Activated CD4-positive, alpha-beta T cell treated with anti-CD3 and anti-CD28 coated beads, Interleukin-2, Interleukin-4, amounts not matched to agents 100 ng/mL and 50 ng/mL, durations not matched to agents 16 hours and 8 hours (primary cell): ENCODE measurements at regions not wholly inside any gene's neighbourhood (a gene's known extent, or its start where the extent isn't known, plus 50 kb on each side); places are given as distances from the start of the nearest gene placed in this dataset.

Source experiments
- DNase-seq: peaks from one replicate; pipeline ENCODE4 v3.0.0-alpha.2; 2020; ENCODE audit warnings: low spot score

- DNase-seq, result no peak
Measured at GRCh38 chr12:111174251-111174960, 194.5 kb downstream of the PHETA1 start.

GRCh38 chr12:111173836-111174235 lies 195.1 kb downstream of the PHETA1 start:
- no peak for DNase-seq

- DNase-seq, result no peak
Measured at GRCh38 chr12:111173391-111173790, 195.5 kb downstream of the PHETA1 start.

GRCh38 chr12:111172786-111173185 lies 196.1 kb downstream of the PHETA1 start:
- DNase-seq, result no peak

GRCh38 chr12:111171832-111172231 lies 197.1 kb downstream of the PHETA1 start:
- DNase-seq, result no peak

- DNase-seq, result no peak
Measured at GRCh38 chr12:111171345-111171744, 197.6 kb downstream of the PHETA1 start.

GRCh38 chr12:111170543-111170942 lies 198.4 kb downstream of the PHETA1 start:
- no peak for DNase-seq

- no peak for DNase-seq
Measured at GRCh38 chr12:111169456-111169855, 199.4 kb downstream of the PHETA1 start.

- no peak for DNase-seq
Measured at GRCh38 chr12:111169032-111169431, 199.9 kb downstream of the PHETA1 start.

GRCh38 chr12:111168009-111168900 lies 200.6 kb downstream of the PHETA1 start:
- no peak for DNase-seq

GRCh38 chr12:111166779-111167540 lies 201.9 kb downstream of the PHETA1 start:
- DNase-seq, result no peak

GRCh38 chr12:111164833-111165525 lies 203.9 kb downstream of the PHETA1 start:
- DNase-seq, result no peak

- DNase-seq, result no peak
Measured at GRCh38 chr12:111163422-111163821, 205.5 kb downstream of the PHETA1 start.

GRCh38 chr12:111161898-111162297 lies 207.0 kb downstream of the PHETA1 start:
- DNase-seq, result no peak

GRCh38 chr12:111160350-111161241 lies 208.3 kb downstream of the PHETA1 start:
- no peak for DNase-seq

GRCh38 chr12:111158992-111159391 lies 209.9 kb downstream of the PHETA1 start:
- DNase-seq, result no peak

- no peak for DNase-seq
Measured at GRCh38 chr12:111157486-111157885, 211.4 kb downstream of the PHETA1 start.

GRCh38 chr12:111156304-111156703 lies 212.6 kb downstream of the PHETA1 start:
- DNase-seq, result no peak

GRCh38 chr12:111155521-111155920 lies 213.4 kb downstream of the PHETA1 start:
- DNase-seq, result no peak

- no peak for DNase-seq
Measured at GRCh38 chr12:111155020-111155419, 213.9 kb downstream of the PHETA1 start.
